GM21360 (cell line): ENCODE measurements at regions not wholly inside any gene's neighbourhood (a gene's known extent, or its start where the extent isn't known, plus 50 kb on each side); places are given as distances from the start of the nearest gene placed in this dataset.
"Not testable (repeated sequence)": the region's sequence is repeated elsewhere in the genome, so short reads cannot be mapped to it uniquely, and the experiment has no call there.

Experiments used
- ATAC-seq: cut with Tn5 transposase; IDR thresholded peaks from one replicate; pipeline ENCODE4 v1.9.1; 2021; ENCODE audit warnings: mild to moderate bottlenecking, moderate library complexity; ENCODE audit not compliant: unreplicated experiment

GRCh38 chr6:84582997-84583396, 181.4 kb downstream of the TBX18 start:
- ATAC-seq = no peak

- no peak for ATAC-seq
Measured at GRCh38 chr6:84581494-84582259, 182.7 kb downstream of the TBX18 start.

- ATAC-seq = no peak
Measured at GRCh38 chr6:84579404-84579803, 185.0 kb downstream of the TBX18 start.

GRCh38 chr6:84576029-84576428, 188.4 kb downstream of the TBX18 start:
- ATAC-seq = no peak

- peak; percentile 98 for ATAC-seq
Measured at GRCh38 chr6:84575264-84575663, 189.1 kb downstream of the TBX18 start.

GRCh38 chr6:84569882-84570281, 194.5 kb downstream of the TBX18 start:
- no peak for ATAC-seq

- no peak for ATAC-seq
Measured at GRCh38 chr6:84568971-84569370, 195.4 kb downstream of the TBX18 start.

GRCh38 chr6:84565718-84566117, 198.7 kb downstream of the TBX18 start:
- not testable (repeated sequence) for ATAC-seq

- no peak for ATAC-seq
Measured at GRCh38 chr6:84560436-84561390, 203.7 kb downstream of the TBX18 start.

- no peak for ATAC-seq
Measured at GRCh38 chr6:84556541-84557335, 207.7 kb downstream of the TBX18 start.

- no peak for ATAC-seq
Measured at GRCh38 chr6:84554706-84555105, 209.7 kb downstream of the TBX18 start.

GRCh38 chr6:84554074-84554473, 210.3 kb downstream of the TBX18 start:
- ATAC-seq = no peak

GRCh38 chr6:84553527-84553926, 210.9 kb downstream of the TBX18 start:
- no peak for ATAC-seq

GRCh38 chr6:84551797-84552196, 212.6 kb downstream of the TBX18 start:
- ATAC-seq = no peak

GRCh38 chr6:84549917-84550316, 214.5 kb downstream of the TBX18 start:
- no peak for ATAC-seq

- no peak for ATAC-seq
Measured at GRCh38 chr6:84547341-84547801, 217.0 kb downstream of the TBX18 start.

- ATAC-seq = no peak
Measured at GRCh38 chr6:84546427-84546914, 217.9 kb downstream of the TBX18 start.

GRCh38 chr6:84539122-84539856, 225.1 kb downstream of the TBX18 start:
- ATAC-seq = no peak

- no peak for ATAC-seq
Measured at GRCh38 chr6:84536885-84537638, 227.3 kb downstream of the TBX18 start.
